ENCODE measurements at regions not wholly inside any gene's neighbourhood (a gene's known extent, or its start where the extent isn't known, plus 50 kb on each side); places are given as distances from the start of the nearest gene placed in this dataset.

DNA sequence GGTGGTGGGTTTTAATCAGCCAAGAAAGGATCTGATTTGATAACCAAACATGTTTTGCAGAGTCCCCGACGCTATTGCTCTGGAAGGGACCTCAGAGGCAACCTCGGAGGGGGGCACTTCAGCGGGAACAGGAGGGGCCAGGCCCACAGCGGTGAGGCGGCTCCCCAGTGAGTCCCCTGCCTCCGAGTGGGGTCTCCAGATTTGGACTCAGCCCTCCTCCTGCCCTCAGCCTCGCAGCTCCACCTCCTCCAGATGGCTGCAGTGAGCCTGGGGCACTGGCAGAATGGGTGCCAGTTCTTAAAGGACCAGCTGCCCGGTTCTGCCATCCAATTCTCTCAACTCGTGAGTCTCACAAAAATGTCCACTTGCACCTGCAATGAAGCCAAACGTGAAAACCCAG lies 61.0 kb upstream of the NANOS1 start:
- no peak for TF ChIP-seq POLR2A (IDR thresholded peaks at IDR 0.05)
- no peak for TF ChIP-seq CTCF (IDR thresholded peaks at IDR 0.05)
- TF ChIP-seq POLR2AphosphoS5 (IDR thresholded peaks at IDR 0.05): no peak
- no peak for TF ChIP-seq EP300 (IDR thresholded peaks at IDR 0.05)
